H54 (cell line): ENCODE measurements at regions not wholly inside any gene's neighbourhood (a gene's known extent, or its start where the extent isn't known, plus 50 kb on each side); places are given as distances from the start of the nearest gene placed in this dataset.
"Not testable (repeated sequence)": the region's sequence is repeated elsewhere in the genome, so short reads cannot be mapped to it uniquely, and the experiment has no call there.

ENCODE experiments used
- DNase-seq: peaks from one replicate; pipeline ENCODE4 v3.0.0; 2011; ENCODE audit warnings: low spot score, mixed read lengths; ENCODE audit not compliant: insufficient read length
- FAIRE-seq: peaks from 3 replicates; lab custom pipeline; 2011; peaks lifted over from hg19 to GRCh38; lab: Jason Lieb, UNC
- POLR2A ChIP-seq: IDR thresholded peaks from 2 replicates; pipeline ENCODE4 v1.6.1; 2011; ENCODE audit warnings: low read depth, mild to moderate bottlenecking, low read length

GRCh38 chr4:8728536-8729407 lies 136.2 kb downstream of the CPZ start:
- TF ChIP-seq POLR2A = no peak
- FAIRE-seq (no peak), DNase-seq (no peak)

DNA sequence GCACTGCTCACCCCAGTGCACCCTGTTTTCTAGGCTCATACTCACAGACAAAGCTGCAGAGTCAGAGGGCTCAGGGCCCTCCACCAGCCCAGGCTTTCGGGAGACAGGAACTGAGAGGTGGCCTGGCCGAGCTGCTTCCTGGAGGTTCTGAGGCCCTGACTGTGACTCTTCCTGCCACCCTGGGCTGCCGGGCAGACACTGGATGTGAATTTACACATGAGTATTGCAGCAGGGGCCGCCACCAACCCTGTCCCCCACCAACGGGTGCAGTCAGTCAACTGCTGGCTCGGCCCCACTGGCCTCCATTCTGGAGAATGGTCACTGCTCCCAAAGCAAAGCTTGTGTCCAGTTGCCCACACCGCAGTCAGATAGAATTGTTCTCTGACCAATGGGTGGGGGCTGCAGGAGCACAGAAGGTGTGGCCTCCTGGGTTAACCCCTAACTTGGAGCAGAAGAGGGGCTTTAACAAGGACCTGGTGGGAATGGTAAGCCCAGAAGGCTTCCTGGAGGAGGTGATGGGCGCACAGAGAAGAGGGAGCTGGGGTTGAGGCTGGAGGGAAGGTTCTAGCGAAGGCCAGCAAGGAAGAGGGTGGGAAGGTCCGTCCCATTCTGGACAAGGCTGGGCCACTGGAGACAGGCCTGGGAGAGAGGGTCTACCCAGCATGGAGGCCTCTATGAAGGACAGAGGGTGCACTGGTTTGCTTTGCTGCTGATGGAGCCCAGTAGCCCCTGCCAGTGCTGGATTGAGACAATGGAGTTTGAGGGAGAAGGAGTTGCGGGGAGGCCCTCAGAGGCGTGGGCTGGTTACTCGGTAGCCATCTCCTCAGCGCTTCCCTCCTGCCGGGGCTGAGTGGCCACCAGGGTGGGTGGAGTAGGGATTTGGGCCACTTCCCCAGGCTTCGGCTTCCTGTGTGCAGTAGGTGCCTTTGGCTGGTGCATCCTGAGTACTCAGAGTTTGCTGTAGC lies 135.3 kb downstream of the CPZ start:
- no peak for DNase-seq
- no peak for TF ChIP-seq POLR2A
- FAIRE-seq = no peak

DNA sequence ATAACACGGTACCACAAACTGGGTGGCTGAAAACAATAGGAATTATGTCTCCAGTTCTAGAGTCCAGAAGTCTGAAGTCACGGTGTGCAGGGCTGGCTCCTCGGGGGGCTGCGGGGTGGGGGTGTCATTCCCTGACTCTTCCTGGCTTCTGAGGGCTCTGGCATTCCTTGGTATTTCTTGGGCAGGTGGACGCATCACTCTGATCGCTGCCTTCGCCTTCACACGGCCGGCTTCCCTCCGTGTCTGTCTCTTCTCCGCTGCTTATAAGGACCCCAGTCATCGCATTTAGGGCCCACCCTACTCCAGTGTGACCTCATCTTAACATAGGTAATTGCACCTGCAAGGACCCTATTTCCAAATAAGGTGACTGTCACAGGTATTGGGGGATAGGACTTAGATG lies 134.6 kb downstream of the CPZ start:
- TF ChIP-seq POLR2A = no peak
- DNase-seq (no peak), FAIRE-seq (no peak)

DNA sequence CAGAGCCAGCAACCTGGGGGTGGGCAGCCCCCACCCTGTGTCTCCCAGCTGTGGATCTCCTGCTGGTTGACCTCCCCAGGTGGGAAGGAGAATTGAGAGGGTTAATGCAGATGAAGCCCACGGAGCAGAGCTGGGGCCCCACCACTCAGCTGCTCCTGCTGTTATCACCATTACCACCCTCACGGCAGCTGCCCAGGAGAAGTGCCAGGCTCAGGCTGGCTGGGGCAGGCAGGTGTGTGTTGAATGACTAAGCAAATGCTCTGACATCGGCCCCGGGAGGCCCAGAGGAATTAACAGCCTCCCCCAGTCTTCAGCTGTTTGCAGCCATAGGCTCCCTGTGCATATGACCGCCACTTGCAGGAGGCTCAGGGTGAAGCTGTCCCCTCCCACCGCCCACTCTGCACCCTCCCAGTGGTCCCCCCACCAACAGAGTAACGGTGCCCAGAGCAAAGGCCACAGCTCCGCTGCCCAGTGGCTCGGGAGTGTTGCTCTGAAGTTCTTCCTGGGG lies 133.8 kb downstream of the CPZ start:
- DNase-seq (no peak), FAIRE-seq (no peak)
- TF ChIP-seq POLR2A = no peak

DNA sequence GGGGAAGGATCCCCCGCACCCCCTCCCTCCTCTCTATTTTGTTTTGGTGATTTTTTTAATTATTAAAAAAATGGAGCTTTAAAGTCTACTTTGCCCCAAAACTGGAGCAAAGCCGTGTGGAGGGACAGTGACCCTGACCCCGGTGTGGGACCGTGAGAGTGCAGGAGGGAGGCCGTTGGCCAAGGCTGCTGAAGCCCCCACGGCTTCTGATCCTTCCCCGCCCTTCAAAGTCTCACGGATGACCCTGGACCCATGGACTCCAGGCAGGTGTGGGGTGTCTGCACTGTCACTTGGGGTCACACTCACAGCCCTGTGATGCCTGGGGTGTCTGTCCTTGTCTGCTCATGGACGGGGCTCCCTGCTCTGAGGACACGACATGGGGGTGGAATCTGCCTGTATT lies 133.3 kb downstream of the CPZ start:
- FAIRE-seq (no peak), DNase-seq (no peak)
- TF ChIP-seq POLR2A = no peak

GRCh38 chr4:8725071-8725841 lies 132.7 kb downstream of the CPZ start:
- FAIRE-seq (no peak), DNase-seq (no peak)
- no peak for TF ChIP-seq POLR2A

GRCh38 chr4:8724436-8725070 lies 132.0 kb downstream of the CPZ start:
- TF ChIP-seq POLR2A = no peak
- no peak for FAIRE-seq
- DNase-seq = no peak

DNA sequence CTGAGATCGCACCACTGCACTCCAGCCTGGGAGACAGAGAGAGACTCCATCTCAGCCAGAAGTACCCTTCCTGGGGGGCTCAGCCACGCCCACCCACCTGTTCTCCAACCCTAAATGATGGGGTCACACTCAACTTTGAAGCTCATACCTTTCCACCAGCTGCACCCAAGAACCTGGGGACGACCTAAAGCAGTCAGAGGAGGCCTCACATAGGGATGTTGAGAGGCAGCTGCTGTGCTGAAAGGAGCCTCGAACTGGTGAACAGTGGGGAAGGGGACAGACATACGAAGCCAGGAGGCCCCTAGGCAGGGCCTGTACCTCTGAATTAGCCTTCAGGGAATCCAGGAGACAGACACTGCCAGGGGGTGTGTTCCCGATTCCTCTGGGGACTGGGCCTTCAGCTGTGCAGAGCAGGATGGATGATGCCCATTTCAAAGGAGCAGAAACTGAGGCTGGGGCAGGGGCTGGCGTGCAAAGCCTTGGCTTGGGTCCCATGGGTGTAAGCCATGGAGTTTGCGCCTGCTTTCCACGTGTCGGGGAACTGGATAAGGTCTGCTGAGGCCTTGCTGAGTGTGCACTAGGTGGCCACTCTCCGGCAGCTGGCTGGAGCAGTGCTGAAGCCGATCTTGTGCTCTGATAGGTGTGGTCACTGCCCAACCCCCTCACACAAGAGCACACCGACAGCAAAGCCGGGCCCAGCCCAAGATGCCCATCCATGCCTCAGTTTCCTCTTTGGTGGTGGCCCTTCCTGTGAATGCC lies 130.8 kb downstream of the CPZ start:
- FAIRE-seq = no peak
- TF ChIP-seq POLR2A = no peak
- DNase-seq = no peak

DNA sequence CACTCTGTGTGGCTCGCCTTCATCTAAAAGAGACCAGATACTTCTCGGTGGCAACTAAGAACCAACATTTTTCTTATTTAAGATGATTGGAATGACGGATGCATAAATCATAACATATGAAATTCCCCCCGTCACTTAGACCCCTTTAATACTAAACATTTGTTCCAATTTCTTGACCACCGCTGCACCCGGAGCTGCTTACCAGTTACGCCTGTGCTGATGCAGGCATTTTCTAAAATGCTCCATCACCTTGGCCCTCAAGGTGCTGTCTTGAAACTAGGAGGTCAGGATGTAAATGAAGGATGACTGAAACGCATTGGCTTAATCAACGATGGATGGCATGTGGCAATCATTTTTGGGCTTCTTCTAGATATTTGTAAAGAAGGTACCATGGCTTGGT lies 130.0 kb downstream of the CPZ start:
- FAIRE-seq = no peak

GRCh38 chr4:8721621-8722020 lies 129.1 kb downstream of the CPZ start:
- no peak for DNase-seq
- TF ChIP-seq POLR2A = no peak
- no peak for FAIRE-seq

More for the DNA sequence above, 130.0 kb downstream of the CPZ start:
- TF ChIP-seq POLR2A = no peak
- no peak for DNase-seq

DNA sequence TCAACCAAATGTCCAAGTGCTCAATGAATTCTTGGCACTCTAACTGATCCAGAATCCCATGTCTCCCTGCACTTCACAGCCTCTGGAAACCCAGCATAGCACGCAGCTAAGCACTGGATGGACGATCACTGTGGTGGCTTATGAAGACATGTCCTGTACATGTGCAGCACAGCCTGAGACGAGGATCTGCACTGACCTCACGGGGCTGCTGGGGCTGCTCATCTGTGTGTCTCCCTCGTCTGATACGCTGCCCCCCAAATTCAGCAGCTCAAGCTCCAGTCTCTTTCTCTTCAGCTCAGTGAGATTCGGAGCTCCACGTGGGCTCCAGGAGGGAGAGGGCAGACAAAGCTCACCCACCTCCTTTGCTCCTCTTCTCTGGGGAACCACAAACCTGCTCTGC lies 126.9 kb downstream of the CPZ start:
- DNase-seq (no peak), FAIRE-seq (no peak)
- no peak for TF ChIP-seq POLR2A

GRCh38 chr4:8717470-8717869 lies 124.9 kb downstream of the CPZ start:
- DNase-seq, FAIRE-seq: not testable (repeated sequence)
